GM21717 (cell line): ENCODE measurements at regions not wholly inside any gene's neighbourhood (a gene's known extent, or its start where the extent isn't known, plus 50 kb on each side); places are given as distances from the start of the nearest gene placed in this dataset.

ENCODE experiments used
- ATAC-seq: cut with Tn5 transposase; IDR thresholded peaks from one replicate; pipeline ENCODE4 v1.9.1; 2021; ENCODE audit warnings: mild to moderate bottlenecking, moderate library complexity; ENCODE audit not compliant: unreplicated experiment

DNA sequence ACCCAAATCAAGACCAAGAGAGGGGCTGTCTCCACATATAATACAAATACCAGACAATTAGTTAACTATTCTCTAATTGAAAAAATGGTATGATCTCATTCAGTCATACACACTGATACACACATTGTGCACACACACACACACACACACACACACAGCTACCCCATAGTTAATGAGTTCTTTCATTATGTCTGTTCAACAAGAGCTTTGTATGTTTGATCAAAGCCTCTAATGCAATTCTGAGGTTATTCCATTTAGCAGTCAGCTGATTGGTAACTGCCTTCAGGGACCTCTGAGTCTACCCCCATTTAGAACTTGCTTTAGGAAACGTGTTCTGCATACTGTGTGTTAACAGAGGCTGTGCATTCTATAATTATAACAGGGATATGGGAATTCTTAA lies 741.4 kb upstream of the LRRTM4 start:
- ATAC-seq = no peak

DNA sequence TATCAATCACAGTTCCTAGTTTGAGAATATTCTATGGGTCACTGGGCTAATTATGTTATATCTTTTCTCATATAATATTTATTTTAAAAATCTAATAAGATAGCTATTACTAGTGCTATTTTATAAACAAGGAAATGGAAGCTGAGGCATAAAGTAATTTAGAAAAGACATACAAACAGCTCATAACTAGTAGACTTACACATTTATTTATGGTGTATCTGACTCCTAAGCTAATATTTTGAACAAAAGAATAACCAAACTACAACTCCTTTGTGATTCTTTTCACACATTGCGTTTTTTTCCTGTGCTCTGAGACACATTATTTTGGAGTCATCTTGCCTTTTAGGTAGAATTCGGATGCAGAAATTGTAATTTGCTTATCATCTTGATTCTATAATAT lies 742.0 kb upstream of the LRRTM4 start:
- ATAC-seq = no peak

DNA sequence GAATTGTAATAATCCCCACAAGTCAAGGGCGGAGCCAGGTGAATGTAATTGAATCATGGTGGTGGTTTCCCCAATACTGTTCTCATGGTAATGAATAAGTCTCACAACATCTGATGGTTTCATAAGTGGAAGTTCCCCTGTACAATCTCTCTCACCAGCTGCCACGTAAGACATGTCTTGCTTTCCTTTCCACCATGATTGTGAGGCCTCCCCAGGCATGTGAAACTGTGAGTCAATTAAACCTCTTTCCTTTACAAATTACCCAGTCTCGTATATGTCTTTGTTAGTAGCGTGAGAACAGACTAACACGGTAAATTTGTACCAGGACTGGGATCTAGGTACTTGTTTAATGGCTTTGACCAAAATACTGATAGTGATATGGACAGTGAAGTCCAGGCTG lies 744.3 kb upstream of the REG3G start:
- no peak for ATAC-seq

DNA sequence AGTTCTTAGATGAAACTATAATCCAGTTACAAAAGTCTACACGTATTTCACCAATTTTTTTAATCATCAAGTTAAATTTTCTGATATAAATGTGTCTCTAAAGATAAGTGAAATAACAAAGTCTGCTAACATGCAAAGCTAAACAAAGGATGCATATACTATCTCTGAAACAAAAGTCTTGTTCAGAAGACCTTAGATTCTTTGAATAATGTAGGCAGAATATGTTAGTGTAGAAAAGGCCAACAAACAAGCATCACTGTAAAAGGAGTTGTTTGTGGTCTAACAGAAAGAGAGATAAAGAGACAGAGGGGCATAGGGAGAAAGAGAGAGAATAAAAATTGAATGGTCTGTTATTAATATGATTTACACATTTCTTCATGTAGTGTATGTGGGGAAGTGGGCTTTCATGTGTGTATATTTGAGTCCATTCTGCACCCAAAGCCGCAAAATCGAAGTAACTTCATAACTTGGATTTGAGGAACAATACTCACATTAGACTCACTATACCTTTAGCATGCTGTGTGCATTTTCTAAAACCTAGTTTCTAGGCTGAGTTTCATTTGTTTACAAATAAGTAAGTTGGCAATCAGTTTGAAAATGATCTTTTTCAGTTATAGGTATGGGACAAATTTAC lies 734.8 kb upstream of the REG3G start:
- ATAC-seq = no peak

DNA sequence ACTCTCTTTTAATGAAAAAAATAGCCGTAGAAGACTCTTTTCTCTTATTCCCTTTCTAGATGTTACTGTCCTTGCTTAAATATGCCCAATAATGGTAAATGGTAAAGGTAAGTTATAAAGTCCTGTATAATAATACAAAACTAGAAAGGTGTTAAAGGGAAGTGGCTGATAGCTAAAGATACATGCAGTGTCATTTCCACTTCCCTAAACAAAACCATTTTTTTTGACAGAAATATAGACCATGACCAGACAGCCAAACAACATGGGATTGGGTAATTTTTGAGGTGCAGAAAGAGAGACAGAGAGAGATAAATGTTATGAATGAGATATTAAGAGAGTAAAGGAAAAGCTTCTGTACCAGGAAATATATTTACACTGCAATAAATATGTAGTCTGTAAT lies 731.7 kb upstream of the REG3G start:
- ATAC-seq = no peak

DNA sequence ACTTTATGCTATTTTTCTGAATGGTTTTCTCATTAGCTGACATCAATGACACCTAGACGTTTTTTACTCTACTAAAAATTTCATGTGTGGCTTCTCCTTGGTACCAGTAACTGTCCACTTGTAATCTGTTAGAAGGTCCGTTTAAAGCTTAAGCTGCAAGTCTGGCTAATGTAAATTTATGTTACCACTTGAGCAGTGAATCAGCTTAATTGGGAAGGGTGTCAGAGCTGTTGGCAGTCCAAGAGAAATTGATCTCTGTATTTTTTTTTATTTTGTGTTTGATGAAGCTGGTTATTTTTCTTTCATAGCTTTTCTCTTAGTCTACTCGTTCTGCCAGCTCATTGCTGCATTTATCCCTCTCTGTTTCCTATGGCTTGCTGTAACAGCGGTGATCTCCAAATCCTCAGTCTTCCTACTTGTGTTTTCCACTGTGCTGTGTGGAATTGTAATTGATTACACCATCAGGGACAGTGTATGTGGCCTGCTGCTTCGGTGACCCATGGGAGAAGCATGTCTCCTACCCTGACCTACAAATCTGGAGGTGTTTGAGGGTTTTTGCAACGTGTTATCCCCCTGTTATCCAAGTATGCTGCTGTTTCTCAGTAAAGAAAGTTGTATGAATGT lies 724.2 kb upstream of the REG3G start:
- no peak for ATAC-seq

DNA sequence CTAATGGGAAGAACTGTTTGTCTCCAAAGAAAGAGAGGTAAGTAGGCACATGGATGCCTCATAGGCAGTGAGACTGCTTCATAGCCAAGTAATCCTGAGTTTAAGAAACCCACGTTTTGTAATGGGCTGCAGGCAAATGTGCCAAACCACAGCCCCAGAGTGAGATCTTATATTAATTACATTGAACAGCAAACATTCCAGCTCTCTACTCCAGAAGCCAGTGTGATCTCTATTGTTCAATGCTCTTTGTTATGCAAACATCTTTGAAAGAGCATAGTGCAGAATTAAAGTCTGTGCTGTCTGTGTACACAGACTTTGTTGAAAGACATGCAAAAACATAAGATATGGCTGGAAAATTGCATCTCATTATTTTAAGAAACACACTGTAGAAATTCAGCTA lies 720.8 kb upstream of the REG3G start:
- no peak for ATAC-seq

DNA sequence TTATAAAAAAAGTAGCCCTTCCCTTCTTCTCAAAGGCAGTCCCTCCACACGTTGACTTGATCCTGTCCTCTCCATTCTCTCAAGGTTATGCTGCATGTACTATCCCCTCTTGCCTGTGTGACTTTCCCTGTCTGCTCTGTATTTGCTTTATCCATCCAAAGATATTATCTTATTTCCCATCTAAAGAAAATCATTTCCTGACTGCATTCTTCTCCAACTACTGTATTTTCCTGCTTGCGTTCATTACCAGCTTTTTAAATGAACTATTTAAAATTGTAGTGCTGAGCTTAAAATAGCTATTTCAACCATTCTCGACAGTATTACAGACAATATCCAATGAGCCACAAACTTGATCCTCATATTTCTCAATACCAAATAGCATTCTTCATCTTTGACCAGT lies 716.0 kb upstream of the REG3G start:
- no peak for ATAC-seq

DNA sequence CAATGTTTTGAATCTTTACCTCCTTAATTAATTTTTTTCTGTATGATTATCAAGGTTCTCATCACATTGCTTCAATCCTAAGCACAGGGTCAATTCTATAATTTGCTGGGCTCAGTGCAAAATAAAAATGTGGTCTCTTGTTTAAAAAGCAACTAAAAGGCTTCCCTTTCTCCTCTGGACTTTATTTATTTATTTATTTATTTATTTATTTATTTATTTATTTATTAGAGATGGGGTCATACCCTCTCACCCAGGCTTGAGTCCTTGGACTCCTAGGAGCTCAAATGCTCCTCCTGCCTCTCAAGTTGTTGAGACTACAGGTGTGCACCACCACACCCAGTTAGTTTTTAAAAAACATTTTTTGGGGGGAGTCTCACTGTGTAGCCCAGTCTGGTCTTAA lies 710.1 kb upstream of the REG3G start:
- no peak for ATAC-seq

DNA sequence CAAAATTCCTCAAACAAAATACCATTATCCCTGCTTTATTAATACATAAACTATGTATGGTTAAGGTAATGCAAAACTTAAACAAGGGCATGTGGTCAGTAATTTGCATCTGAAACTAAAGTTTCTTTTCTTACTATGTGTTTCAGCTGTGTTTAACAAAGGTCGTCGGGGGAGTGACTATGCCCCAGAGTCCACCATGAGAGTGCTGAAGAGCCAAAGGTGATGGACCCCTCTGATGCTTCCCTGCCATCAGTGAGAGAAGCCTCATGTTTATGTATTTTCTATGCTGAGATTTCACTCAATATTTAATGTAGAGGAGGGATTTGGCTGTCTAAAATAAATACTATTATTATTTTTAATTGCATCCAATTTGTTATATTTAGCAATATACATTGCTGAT lies 707.2 kb upstream of the REG3G start:
- no peak for ATAC-seq

DNA sequence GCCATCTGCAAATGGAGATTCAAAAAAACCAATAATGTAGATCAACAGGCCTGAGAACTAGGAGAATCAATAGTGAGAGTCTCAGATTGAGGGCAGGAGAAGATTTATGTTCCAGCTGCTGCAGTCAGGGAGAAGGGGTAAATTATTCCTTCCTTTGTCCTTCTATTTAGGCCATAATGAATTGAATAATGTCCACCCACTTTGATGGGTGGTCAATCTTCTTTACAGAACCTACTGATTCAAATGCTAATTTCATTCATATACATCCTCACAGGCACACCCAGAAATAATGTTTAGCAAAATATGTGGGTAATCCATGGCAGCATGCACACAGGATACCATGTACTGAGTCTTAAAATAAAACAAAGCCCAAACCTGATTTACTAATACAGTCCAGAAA lies 695.3 kb upstream of the REG3G start:
- no peak for ATAC-seq

DNA sequence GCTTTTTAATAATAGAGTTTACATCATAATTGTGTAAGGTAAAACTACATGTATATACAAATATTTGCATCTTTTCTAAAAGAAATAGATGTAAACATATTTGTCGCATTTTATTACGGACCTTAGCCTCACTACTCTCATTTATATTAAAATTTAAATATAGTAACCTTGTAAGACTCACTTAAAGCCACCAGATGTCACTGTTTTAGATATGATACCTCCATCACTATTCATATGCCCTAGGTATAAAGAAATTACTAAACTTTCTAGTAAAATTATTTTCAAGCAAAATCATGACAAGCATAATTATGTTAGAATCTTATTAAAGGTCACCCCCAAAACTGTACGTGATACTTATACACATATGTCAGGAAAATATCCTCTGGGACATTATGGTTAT lies 674.3 kb upstream of the REG3G start:
- no peak for ATAC-seq

DNA sequence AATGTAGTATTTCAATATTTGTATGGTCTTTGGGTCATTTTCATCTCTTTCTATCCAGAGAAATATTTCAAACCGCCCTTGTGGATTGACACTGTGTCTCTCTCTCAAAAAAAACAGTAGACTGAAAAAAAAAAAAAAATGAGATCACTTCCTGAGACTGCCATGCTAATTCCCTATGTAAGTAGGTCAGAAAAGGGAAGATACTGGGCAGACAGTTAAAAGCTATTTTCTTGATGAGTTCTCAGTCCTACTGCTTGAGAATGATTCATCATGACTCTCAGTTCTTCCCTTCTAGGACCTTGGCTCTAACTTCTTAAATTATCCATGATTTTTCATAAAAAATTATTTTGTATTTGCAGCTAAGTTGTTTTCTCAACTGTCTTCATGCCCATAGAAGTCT lies 672.3 kb upstream of the REG3G start:
- ATAC-seq = no peak

DNA sequence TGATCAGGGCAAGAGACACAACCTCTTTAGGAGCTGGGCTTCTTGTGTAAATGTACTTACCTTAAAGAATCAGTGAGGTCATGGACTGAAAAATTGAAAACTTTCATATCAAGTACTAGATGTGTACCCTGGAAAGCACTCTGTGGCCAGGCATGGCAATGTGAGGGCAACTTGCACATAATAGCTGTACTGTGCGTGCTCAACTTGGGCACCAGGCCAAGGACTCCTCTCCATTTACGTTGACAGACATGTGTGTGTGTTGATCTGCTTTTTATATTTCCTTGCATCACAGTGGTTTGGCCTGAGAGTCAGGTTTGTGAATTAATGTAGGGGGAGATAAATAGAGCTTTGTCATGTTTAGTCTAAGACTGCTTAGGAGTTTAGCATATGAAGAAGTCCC lies 669.5 kb upstream of the REG3G start:
- ATAC-seq = no peak

DNA sequence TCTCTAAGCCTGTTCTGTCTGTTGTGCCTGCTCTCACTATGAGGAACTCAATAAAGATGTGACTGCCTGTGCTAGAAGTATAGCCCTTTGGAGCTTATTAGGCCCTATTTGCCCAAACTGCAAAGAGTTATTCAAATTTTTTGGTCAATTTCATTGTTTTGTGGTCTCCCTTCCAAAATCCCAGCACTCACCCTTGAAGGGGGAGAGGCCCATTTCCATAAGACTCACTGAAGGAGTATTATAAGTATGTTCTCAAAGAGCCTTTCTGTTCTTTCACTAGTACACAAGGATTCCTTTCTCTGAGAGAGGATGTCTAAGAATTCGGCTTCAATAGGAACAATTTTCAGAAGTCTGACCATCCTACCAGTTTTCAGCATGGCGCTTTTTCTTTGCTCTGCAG lies 641.9 kb upstream of the REG3G start:
- no peak for ATAC-seq

DNA sequence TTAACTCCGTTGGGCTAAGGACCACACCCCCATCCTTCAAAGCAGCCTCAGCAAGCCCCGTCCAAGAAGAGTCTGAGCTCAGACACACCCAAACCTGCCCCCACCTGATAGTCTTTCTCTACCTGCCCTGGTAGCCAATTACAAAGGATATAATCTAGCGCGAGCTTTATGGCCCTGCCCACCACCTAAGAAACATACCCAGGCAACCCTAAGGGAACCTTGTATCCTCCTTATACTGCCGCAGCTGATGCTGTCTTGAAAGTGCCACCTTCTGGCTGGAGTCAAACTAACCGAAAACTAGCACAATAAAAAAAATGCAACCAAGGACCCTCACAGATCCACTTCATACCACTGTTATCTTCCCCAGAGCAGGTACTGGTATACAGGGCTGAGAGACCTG lies 628.3 kb upstream of the REG3G start:
- ATAC-seq = no peak

DNA sequence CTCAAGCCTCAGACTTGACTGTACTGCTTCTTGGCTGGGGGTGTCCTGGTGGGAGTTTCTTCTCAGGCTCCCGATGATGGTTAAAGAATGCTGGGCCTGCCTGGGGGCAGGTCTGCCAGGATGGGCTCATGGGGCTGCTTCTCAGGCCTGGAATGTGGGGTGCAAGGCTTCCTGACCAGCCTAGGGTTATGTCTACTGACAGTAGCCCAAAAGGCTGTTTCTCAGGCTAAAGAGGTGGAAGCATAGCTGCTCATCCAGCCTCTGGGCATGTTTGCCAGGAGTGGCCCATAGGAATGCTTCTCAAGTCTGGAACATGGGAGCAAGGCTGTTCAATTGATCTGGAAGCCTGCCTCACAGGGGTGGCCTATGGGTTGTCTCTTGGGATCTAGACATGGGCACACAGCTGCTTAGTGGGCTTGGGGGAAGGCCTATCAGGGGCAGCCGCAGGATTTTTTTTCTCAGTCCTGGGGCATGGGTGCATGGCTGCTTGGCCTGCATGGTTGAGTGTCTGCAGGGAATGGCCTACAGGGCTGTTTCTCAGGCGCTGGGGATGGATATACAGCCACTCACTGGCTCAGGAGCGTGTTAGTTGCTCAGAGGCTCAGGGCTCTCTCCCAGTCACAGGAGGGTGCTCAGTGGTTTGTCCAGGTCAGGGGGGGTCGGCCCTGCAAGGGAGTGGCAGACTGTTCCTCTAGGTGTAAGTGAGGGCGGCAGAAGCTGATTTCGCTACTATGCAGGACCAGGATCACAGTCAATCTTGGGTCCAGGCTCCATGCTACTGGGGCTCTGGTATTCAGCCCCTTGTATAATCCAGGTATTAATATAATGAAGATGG lies 617.3 kb upstream of the REG3G start:
- no peak for ATAC-seq

DNA sequence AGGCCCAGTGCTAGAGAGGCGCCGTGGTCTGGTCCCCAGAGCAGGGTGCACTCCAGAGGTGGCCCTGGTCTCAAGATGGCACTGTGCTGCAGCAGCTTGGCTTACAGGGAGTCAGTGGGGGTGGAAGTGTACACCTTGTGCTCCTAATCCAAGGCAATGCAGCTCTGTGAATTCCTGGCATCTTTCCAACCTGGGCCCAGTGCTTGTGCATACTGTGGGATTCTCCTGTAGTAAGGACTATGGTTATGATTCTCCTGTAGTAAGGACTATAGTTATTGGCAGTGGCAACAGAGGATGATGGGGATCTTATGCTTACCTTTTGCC lies 616.7 kb upstream of the REG3G start:
- no peak for ATAC-seq

DNA sequence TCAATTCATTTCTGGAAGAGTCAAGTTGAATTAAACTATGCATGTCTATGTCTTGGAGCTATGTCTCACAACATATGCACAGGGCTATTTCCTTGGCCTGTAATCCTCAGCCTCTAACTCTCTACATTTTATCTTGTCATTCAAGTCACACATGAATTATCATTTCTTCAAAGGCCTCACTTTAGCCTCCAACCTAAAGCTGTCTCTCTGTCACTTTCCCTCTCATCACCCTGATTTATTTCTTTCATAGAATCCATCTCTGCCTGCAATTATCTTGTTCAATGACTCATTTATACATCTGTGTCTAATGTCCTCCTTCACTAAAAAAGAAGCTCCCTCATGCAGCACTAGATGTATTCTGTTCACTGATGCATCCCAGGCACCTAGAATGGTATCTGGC lies 614.2 kb upstream of the REG3G start:
- ATAC-seq = no peak

DNA sequence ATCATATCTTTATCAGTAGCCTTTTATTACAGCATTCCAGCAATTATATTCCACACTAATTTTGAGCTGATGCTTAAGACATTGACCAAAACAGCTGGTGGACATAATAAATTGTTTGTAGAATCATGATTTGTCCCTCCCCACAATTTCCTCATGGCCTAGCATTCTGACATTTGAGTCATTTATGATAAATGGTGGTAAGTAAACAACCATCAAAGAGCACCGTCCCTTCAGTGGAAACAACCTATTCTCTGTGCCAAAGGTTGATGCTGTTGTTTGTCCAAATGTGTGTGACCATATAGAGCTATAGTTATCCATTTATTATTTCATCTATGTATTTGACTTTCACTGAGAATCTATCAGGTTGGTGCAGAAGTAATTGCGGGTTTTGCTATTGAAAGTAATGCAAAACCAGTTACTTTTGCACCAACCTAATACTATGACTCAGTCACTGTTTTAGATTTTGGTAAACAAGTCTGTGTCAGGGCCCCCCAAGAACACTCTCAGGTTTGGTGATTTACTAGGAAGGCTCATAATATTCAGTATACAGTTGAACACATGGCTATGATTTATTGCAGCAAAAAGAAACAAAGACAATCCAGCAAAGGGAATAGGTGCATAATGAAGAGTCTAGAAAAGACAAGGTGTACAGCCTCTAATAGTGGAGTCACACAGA lies 608.7 kb upstream of the REG3G start:
- ATAC-seq = no peak

DNA sequence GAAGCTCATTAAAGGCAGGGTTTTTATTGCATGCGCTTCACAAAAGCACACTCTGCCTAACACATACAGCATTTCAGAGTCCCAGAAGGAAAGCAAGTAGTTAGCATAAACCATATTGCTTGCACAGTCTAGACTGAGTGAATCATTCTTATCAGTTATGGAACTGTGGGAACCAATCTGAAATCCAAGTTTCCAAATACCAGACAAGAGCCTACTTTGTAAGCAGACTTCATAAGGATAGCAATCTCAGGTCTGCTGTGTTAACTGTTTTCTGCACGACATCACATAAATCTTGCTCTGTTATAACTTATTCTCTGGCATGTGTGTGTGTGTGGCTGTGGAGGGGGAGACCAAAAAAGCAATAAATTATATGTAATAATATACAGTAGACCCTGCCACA lies 608.1 kb upstream of the REG3G start:
- no peak for ATAC-seq

DNA sequence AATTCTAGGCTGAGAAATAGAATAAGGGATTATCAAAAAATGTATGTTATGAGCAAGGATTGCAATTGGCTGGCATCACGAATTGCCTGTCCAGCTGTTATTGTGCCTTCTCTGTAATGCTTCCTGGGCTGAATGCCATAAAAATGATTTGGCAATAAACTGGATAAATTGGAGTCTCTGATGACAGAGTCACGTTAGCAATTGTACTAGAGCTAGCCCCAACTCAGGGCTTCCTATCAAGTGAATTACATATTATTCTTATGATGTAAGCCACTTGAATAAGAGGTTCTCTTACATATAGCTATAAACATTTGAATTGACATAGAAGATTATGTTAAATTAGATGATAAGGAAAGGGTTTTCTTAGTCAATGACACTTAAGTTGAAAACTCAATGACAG lies 607.5 kb upstream of the REG3G start:
- ATAC-seq = no peak
